SKM-1 (cell line): ENCODE measurements at regions not wholly inside any gene's neighbourhood (a gene's known extent, or its start where the extent isn't known, plus 50 kb on each side); places are given as distances from the start of the nearest gene placed in this dataset.
A peak's percentile ranks its signal among the peaks of the same experiment; 100 is the strongest.
"Not testable (repeated sequence)": the region's sequence is repeated elsewhere in the genome, so short reads cannot be mapped to it uniquely, and the experiment has no call there.

ENCODE experiments used
- DNase-seq: peaks from one replicate; lab custom pipeline; 2025; ENCODE audit not compliant: unreplicated experiment; lab: John Stamatoyannopoulos, UW

DNA sequence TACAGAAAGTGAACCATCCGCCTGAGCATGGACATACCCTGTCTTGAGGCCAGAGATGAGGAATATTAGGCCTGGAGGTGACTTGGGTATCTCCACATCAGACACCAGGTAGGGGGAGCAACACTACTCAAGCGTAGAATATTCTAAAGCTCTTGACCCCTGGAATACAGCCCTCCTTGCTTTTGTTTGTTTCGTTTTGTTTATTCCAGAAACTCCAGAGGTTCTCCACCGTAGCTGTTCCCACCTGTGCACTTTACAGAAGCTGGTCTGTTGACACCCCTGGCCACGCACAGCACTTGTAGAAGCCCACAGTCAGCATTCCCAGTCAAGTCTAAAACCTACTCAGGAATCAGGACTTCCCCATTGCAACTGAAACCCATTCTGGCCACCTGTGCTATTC lies 139.6 kb upstream of the NEBL start:
- DNase-seq: no peak

DNA sequence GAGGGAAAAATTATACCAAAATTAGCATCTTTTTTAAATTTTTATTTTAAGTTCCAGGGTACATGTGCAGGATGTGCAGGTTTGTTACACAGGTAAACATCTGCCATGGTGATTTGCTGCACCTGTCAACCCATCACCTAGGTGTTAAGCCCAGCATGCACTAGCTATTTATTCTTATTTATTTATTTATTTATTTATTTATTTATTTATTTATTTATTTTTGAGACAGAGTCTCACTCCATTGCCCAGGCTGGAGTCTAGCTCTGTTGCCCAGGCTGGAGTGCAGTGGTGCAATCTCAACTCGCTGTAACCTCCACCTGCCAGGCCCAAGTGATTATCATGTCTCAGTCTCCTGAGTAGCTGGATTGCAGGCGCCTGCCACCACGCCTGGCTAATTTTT lies 137.7 kb upstream of the NEBL start:
- not testable (repeated sequence) for DNase-seq

DNA sequence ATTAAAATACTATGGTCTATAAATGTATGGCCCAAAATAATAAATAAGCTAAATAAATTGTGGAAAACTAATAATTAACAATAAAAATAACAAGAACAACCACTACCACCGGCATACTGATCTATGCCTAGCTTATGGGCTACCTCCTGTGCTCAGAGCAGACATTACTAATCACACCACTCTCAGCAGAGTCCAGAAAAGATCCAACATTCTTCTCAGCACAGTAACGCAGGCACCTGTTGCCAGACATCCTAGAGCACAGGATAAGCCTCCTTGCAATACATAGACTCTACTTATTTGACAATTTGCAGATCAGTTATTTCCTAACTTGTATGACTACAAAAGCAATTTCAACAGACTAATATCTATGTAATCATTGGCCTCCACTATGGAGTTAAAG lies 137.1 kb upstream of the NEBL start:
- DNase-seq: no peak

DNA sequence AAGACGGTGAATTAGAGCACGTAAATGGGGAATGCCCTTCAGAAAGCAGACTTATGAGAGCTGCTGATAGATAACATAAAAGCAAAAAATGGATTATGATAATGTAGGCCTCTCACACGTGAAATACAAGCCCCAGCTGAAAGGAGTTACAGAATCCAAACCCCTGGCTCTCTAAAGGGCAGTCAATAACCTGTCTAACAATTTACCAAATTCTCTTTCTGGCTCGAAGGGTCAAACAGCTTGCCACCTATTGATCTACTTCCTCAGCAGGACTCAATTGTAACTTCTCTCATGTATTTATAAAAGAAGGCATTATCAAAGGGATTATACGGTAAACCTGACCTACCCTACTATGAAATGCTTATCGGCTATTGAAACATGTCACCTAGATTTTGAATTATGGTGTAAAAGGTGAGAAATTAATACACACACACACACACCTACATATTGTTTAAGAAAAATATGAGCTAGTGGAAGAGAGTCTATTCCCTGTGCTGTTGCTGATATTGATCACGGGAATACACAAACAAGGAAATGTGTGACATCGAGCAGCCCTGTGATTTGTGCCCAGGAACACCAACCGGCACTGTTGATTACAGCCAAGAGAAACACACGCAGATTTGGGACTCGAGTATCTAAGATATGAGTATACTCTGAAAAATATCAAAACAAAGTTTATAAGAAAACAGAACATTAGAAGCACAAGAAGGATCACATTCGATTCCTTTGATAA lies 135.6 kb upstream of the NEBL start:
- no peak for DNase-seq

DNA sequence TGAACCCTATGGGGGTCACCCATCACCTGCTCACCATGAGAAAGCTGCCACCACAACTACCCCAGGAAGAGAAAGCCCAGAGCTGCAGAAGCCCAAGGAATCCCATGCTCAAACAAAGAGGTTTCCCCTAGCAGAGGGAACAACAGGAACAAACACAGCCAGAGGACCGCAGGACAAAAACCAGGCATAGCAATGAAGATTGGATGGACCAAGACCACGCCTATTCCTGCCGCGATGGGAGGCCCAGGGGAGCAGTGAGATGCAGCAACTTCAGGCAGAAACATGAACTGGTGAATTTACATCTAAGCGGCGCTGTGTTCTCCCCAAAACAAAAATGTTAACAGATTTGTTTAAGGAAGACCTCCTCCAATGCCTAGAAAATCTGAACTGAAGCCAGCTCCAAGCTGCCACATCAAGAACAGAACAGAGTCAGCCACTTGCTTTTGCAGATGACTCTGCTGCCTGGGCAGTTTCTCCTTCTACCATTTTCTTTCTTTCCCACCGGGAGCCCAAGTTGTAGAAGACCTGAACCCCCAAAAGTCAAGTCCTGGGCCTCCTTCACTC lies 134.2 kb upstream of the NEBL start:
- no peak for DNase-seq

DNA sequence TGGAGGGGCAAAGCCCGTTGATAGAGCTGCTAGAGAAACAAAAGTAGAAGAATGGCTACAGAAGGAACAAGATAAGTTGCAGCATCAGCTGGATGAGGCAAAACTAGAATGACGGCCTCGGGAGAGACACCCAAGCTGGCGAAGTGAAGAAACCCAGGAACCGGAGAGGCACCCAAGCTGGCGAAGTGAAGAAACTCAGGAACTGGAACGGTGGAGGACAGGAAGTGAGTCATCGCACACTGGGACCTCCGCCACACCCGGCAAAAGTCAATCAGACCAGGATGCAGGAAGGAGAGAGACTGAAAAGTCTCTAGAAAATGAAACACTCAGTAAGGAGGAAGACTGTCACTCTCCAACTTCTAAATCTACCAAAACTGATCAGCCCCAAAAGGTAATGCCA lies 133.0 kb upstream of the NEBL start:
- peak; percentile 22 for DNase-seq

DNA sequence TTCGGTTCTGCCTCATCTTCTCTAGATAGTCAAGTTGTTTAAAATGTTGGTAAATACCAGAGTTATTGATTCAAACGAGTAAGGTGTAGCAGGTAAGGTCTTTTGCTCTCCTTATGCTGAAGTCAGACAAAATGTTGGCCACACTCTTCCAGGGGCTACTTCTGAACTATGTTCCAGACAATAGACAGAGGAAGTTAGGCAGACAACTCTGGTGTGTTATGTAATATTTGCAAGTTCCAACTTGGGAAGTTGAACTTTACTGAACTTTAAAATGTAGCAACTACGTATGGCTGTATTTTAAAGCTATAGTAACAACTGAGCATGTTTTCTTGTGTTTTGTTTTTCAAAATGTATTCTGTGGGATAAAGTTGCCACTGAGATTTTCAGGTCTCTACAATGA lies 125.7 kb upstream of the NEBL start:
- no peak for DNase-seq

DNA sequence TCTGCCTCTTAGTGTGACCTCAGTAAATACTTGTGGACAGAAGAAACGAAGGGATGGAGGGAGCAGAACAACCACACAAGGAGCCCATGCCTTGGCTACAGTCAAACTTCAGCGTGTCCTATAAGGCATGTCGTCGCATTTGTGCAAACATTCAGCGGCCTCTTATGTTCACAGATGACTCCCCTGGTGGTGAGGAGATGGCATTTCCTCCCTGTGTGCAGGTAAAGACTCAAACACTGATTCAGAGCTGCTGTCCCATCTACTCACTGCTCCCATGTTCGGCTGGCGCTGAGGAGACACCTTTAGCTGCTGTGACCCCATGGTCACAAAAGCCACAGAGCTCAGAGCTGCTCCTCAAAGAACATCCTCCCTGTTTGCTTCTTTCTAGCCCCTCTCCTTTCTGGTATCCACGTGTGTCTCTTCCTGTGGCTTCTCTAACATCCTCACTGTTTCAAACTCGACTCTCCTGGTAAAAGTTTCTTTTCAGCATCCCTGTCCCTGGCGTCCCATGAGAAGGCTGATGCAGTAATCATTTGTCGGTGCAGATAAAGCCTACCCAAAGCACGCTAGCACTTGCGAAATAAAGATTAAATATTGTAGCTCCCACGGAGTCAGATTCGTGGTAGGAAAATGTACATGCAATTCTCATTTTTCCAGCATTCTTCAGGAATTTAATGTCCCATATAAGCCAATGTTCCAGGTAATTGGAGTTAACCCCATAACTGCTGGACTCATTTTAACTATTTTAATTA lies 124.9 kb upstream of the NEBL start:
- DNase-seq: no peak

DNA sequence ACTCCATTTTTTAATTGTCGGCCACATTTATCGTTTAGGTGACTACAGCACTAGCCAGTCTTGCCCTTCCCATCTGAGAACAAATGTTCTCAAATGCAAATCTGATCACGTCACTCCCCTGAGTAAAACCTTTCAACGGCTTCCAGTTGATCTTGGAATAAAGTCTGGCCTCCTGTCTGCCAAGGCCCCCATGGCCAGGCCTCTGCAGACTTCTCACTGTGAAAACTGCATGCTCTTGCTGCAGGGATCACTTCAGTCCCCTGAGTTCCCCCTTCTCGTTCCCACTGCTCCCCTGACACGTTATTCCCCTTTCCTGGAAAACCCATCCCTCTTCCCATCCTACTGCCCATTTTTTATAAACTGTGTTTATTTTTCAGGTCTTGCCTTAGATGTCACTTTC lies 124.1 kb upstream of the NEBL start:
- DNase-seq: no peak

DNA sequence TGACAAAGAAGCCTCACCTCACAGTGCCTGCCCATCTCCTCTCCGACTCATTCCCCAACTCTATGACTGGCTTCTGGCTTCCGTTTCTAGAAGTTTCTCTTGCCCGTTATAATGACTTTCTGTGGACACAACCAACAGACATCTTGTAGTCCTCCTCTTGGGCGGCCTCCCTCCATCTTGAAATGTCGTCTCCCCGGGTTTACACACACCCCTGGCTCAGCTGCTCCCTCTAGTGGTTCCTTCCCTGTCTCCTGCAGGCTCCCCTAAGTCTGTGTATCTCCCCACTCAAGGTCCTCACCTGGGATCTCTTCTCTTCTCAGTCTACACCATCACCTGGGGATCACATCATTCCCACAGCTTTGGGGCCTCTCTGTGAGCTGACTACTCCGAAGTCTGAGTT lies 123.4 kb upstream of the NEBL start:
- no peak for DNase-seq

DNA sequence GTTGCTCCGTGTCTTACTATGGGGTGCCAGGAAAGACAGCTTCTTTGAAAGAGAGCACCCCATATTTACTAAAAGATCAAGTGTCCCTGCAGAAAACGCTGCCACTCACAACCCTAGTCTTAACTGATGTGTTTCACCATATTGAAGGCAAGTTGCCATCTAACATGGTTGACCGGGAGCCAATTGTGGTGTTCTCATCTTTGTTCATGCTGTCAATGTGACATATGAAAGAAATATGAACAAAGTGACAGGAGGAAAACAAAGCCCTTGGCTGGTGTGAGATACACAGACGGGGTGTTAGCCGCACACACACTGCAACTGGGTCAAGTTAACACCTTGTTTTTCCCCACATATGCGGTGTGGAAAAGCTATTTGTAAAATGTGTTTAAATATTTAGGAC lies 122.3 kb upstream of the NEBL start:
- DNase-seq: no peak

DNA sequence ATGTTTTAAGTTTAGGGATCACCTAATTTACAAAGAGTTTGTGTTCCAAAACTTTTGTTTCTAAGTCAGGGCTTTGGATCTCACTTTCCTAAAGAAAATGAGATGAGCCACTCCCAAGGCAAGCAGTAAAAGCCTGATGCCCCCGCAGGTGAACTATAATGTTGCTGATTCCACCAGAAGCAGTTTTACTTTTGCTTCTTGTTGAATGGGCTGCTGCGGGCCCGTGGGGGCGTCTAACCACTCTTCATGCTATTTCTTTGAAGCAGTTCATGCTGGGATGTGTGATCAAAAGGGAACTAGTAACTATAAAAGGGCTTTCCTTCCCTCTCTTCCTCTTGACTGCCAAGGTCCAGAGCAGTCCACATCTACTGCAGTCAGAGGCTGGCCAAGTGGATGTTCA lies 118.7 kb upstream of the NEBL start:
- DNase-seq: no peak

DNA sequence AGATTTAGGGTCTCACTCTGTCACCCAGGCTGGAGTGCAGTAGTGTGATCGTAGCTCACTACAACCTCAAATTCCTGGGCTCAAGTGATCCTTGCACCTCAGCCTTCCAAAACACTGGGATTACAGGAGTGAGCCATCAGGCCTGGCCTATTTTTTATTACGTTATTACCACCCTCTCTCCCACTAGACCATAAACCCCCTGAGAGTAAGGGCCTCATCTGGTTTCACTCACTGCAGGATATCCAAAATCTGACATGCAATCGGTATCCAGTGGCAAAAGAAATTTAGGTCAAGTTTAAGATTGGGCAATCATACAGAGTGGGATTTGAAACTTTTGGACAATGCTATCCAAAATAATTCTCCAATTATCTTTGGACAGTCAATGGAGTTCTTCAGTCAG lies 117.0 kb upstream of the NEBL start:
- DNase-seq: no peak

DNA sequence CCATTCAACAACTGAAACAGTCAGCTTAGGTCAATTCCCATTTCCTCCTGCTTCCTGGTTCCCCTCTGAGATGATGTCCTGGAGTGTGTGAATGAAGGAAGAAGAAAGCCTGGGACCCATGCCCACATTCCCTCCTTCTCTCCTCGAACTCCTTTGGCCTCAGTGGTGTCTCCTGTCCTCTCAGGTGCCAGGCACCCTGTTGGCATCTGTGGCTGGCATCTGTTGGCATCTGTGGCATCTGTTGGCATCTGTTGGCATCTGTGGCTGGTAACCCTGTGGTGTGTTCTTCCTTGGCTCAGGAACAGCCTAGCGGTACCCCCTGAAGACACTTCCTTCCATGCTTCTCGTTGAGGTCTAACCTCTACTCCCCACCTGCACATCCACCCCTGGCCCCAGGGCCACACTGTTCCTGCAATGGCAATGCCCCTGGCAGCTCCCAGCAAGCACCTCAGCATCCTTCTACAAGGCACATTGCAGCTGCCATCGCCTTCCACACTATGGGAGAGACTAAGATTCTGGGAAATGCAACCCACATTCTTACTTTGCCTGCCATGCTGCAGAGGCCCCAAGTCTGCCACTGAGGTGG lies 114.4 kb upstream of the NEBL start:
- no peak for DNase-seq

DNA sequence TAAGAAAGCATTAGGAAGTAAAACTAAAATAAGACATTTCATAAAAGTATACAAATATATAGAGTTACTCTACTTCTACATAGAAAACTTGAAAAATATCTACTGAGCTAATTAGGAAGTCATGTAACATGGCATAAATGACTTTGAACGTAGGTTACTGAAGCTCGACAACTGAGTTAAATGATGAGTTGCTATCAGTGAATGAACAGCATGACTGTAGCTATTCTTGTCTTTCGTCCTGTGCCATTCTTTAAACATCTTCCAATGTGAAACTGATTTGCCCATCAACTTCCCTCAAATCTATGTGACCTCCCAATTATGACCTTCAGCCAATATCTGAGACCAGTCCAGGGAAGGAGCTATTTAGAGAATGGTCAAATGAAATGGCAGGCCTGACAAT lies 113.5 kb upstream of the NEBL start:
- no peak for DNase-seq

DNA sequence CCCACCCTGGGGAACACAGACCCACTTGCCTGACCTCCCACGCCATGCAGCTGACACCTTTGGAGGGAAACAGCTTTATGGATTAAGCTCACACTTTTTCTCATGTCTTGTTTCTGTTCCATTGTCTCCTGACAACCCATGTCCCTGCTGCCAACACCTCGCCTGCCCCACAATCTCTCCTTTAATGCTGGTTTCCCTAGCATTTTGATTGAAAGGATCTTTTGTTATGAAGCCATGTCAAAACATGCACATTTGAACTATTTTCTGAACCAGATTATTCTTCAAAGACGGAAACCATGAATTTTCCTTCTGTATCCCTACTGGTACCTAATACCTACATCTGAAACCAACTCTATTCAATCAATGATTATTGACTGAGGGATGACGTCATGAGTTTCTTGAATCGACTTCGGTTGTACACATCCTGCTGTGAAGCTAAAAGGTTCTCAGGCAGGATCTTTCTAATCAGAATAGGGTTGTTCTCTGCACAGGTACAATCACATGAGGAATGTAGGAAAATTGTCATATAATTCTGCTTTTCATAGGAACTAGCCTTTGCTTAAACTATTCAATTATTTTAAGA lies 106.2 kb upstream of the NEBL start:
- DNase-seq: no peak

DNA sequence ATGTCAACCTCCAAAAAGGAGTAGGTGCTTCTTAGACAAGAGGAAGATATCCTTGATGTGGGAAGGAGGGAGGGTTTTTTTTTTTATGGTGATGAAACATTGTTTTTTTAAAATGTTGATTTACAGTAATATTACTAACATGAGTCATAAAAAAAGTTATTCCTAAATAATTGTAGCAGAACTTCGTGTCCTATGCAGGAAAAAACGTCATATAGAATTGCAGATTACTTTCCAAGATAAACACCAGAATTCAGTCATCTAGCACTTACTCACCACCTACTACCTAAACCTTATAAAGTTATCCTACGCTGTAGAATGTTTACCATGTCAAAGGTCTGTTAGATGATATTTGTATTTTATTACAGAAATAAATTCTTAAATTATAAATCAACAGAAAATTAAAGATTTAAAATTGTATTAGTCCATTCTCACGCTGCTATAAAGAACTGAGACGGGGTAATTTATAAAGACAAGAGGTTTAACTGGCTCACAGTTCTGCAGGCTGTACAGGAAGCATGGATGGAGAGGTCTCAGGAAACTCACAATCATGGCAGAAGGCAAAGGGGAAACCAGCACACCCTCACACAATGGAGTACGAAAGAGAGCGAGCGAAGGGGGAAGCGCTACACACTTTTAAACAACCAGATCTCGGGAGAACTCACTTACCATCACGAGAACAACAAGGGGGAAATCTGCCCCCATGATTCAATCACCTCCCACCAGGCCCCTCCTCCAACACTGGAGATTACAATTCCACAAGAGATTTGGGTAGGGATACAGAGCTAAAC lies 105.2 kb upstream of the NEBL start:
- DNase-seq: no peak

DNA sequence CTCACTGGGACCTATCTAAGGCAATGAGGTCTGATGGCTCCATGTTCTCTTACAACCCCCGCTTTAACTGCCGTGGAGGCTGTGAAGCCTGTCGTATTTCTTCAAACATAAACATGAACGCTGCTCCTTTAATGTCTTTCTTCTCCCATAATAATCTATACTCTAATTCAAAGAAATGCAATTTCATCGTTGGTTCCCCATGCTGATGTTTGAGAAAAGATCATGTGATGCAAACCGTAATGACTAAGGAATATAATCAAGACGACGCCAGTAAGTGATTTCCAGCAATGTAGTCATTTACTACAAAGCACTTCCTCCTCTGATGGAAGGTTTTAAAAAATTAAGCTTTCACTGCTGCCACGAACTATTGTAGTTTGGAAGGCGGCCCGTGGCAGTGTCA lies 102.6 kb upstream of the NEBL start:
- DNase-seq: no peak

DNA sequence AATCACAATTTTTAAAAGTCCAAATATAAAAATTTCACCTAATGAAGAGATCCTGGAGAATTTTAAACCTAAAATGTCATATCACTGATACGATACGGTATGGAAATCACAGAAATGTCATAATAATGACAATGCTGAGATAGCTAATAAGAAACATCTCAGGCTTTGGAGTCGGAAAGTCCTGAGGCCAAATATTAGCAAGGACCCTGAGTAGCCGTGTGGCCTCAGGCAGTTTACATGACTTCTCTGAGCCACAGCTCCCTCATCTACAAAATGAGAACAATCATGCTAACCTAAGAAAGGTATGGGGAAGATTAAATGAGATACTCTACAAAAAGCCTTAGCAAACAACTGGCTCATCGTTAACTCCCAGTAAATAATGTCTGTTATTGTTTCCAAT lies 100.9 kb upstream of the NEBL start:
- DNase-seq: no peak

DNA sequence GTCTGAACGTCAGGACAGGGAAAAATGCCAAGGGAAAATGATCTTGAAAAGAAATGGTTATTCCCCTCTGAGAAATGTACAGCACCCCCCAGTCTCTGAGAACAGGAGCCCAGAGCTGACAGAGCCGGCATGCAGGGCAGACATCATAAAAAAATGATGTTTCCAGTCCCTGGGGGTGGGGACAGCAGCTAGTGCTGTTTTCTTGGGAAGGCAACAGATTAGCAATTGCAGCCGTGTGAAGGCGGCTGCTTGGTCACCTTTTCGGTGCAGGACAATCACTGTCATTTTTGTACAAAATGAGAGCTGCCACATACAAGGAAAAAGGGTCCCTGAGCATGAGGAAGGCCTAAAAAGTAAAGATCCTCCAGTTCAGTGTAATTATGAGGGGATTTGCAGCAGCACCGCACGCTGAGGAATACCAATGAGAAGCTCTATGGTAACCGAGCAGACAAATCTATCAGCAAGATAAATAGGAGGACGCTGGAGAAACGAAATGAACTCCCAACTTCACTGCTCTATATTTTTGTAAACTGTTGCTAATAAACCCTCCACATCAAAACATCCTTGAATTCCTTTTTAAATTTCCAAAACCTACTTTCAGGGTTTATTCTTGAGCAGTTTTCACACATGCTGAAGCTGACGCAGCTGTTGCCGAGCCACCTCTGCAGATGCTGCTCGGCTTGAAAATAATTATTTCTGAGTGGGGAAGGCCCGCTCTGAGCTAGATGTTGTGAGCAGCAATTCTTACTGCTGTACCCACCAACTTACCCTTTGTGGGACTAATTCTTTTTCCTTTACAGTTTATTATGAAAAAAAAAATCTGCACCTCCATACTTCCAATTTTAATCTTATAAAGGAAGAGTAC lies 98.2 kb upstream of the NEBL start:
- DNase-seq: no peak
